Smooth muscle cell (in vitro differentiated cells): ENCODE measurements at regions not wholly inside any gene's neighbourhood (a gene's known extent, or its start where the extent isn't known, plus 50 kb on each side); places are given as distances from the start of the nearest gene placed in this dataset.
"Not testable (repeated sequence)": the region's sequence is repeated elsewhere in the genome, so short reads cannot be mapped to it uniquely, and the experiment has no call there.

ENCODE experiments used
- DNase-seq: peaks from one replicate; lab custom pipeline; 2025; ENCODE audit not compliant: unreplicated experiment; lab: John Stamatoyannopoulos, UW
- H2AFZ ChIP-seq: fragments of 200-600 bp; sonication (generic); 2 replicates; pipeline ENCODE4 v1.6.0; 2016; ENCODE audit warnings: antibody characterized with exemption, low read depth, mild to moderate bottlenecking
- H3F3A ChIP-seq: fragments of 200-600 bp; sonication (generic); 2 replicates; pipeline ENCODE4 v1.6.0; 2017; ENCODE audit warnings: antibody characterized with exemption, low read depth
- H3K27ac ChIP-seq: fragments of 200-600 bp; sonication (generic); 2 replicates; pipeline ENCODE4 v1.5.1; 2016; ENCODE audit warnings: low read depth, mild to moderate bottlenecking
- H3K27me3 ChIP-seq: fragments of 200-600 bp; sonication (generic); 2 replicates; pipeline ENCODE4 v1.6.1; 2016; ENCODE audit warnings: low read depth, mild to moderate bottlenecking
- H3K36me3 ChIP-seq: fragments of 200-600 bp; sonication (generic); 2 replicates; pipeline ENCODE4 v1.5.1; 2016; ENCODE audit warnings: low read depth
- H3K4me1 ChIP-seq: fragments of 200-600 bp; sonication (generic); 2 replicates; pipeline ENCODE4 v1.5.1; 2016; ENCODE audit warnings: low read depth
- H3K4me2 ChIP-seq: fragments of 200-600 bp; sonication (generic); 2 replicates; pipeline ENCODE4 v1.6.0; 2016; ENCODE audit warnings: mild to moderate bottlenecking
- H3K4me3 ChIP-seq: fragments of 200-600 bp; sonication (generic); 2 replicates; pipeline ENCODE4 v1.5.1; 2016; ENCODE audit warnings: mild to moderate bottlenecking
- H3K79me2 ChIP-seq: fragments of 200-600 bp; sonication (generic); 2 replicates; pipeline ENCODE4 v1.6.0; 2016; ENCODE audit warnings: low read depth, mild to moderate bottlenecking
- H3K9ac ChIP-seq: fragments of 200-600 bp; sonication (generic); 2 replicates; pipeline ENCODE4 v1.6.0; 2016; ENCODE audit warnings: low read depth
- H3K9me3 ChIP-seq: fragments of 200-600 bp; sonication (generic); replicated peaks from 2 replicates; pipeline ENCODE4 v1.5.1; 2016; ENCODE audit warnings: low read depth
- H4K20me1 ChIP-seq: fragments of 200-600 bp; sonication (generic); 2 replicates; pipeline ENCODE4 v1.6.0; 2016; ENCODE audit warnings: low read depth
- WGBS: methylation state at CpG from one replicate; pipeline ENCODE4 v1.1.7; 2016; ENCODE audit warnings: low lambda C conversion rate; 5-methylcytosine and 5-hydroxymethylcytosine counted together
- TF ChIP-seq, protein P1 (sequence below): fragments of 200-600 bp; sonication (generic); IDR thresholded peaks from 2 replicates; pipeline ENCODE4 v1.5.1; 2017; ENCODE audit warnings: borderline replicate concordance, mild to moderate bottlenecking, antibody characterized with exemption; ENCODE audit not compliant: insufficient read depth, poor library complexity, severe bottlenecking

DNA sequence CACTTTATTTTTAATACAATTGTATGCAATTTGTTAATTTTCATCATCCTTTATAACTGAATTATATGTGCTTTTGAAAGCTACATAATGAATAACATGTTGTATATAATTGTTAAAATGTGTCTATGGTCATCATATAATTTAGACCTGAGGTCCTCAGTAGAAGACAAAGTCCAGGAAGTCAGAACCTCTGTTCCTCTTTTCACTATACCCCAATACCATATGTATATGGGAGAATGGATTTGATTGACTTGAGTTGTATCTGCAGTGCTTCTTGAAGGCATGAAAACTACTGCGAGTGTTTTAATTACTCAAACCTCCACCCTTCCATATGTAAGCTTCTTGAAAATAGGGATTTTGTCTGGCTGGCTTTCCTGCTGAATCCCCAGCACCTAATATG is 140.7 kb upstream of the NEDD9 start:
- H3K79me2 ChIP-seq, result no peaks in the 10 kb centered on the region
- no peak overlapping the region for H3K9ac ChIP-seq
- H3K4me1 ChIP-seq, result peaks cover 5% of the 10 kb centered on the region
- H3K9me3 ChIP-seq, result no peaks in the 10 kb centered on the region
- H3F3A ChIP-seq, result no peaks in the 10 kb centered on the region
- H3K4me3 ChIP-seq, result no peak overlapping the region
- H3K27ac ChIP-seq, result no peak overlapping the region
- 100% methylated on average over 1 of the region's 1 CpG for WGBS
- no peaks in the 10 kb centered on the region for H3K36me3 ChIP-seq
- TF ChIP-seq, protein P1, sequence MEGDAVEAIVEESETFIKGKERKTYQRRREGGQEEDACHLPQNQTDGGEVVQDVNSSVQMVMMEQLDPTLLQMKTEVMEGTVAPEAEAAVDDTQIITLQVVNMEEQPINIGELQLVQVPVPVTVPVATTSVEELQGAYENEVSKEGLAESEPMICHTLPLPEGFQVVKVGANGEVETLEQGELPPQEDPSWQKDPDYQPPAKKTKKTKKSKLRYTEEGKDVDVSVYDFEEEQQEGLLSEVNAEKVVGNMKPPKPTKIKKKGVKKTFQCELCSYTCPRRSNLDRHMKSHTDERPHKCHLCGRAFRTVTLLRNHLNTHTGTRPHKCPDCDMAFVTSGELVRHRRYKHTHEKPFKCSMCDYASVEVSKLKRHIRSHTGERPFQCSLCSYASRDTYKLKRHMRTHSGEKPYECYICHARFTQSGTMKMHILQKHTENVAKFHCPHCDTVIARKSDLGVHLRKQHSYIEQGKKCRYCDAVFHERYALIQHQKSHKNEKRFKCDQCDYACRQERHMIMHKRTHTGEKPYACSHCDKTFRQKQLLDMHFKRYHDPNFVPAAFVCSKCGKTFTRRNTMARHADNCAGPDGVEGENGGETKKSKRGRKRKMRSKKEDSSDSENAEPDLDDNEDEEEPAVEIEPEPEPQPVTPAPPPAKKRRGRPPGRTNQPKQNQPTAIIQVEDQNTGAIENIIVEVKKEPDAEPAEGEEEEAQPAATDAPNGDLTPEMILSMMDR, result no peak
- H3K4me2 ChIP-seq, result no peak overlapping the region
- no peaks in the 10 kb centered on the region for H3K27me3 ChIP-seq
- no peak for DNase-seq
- H4K20me1 ChIP-seq, result no peaks in the 10 kb centered on the region
- H2AFZ ChIP-seq, result no peak overlapping the region

GRCh38 chr6:11372186-11372790 is 139.8 kb upstream of the NEDD9 start:
- peaks cover 13% of the 10 kb centered on the region for H3K4me1 ChIP-seq
- H3K4me3 ChIP-seq, DNase-seq, H3K4me2 ChIP-seq, H3K27me3 ChIP-seq, H3K27ac ChIP-seq, H3K79me2 ChIP-seq, H4K20me1 ChIP-seq, H3F3A ChIP-seq, H3K36me3 ChIP-seq, H2AFZ ChIP-seq, H3K9ac ChIP-seq, H3K9me3 ChIP-seq: not testable (repeated sequence)

- no peaks in the 10 kb centered on the region for H4K20me1 ChIP-seq
- no peaks in the 10 kb centered on the region for H3K36me3 ChIP-seq
- no peak overlapping the region for H3K4me2 ChIP-seq
- peaks cover 23% of the 10 kb centered on the region for H3K4me1 ChIP-seq
- TF ChIP-seq, protein P1, result no peak
- WGBS, result 88% methylated on average over 24 of the region's 24 CpGs
- H3F3A ChIP-seq, result peaks cover 4% of the 10 kb centered on the region
- no peak overlapping the region for H3K9ac ChIP-seq
- DNase-seq, result no peak
- no peak overlapping the region for H3K27ac ChIP-seq
- no peak overlapping the region for H3K4me3 ChIP-seq
- no peaks in the 10 kb centered on the region for H3K27me3 ChIP-seq
- no peaks in the 10 kb centered on the region for H3K9me3 ChIP-seq
- no peak overlapping the region for H2AFZ ChIP-seq
- no peaks in the 10 kb centered on the region for H3K79me2 ChIP-seq
These were observed 137.9 kb upstream of the NEDD9 start for GRCh38 chr6:11370191-11371018.

DNA sequence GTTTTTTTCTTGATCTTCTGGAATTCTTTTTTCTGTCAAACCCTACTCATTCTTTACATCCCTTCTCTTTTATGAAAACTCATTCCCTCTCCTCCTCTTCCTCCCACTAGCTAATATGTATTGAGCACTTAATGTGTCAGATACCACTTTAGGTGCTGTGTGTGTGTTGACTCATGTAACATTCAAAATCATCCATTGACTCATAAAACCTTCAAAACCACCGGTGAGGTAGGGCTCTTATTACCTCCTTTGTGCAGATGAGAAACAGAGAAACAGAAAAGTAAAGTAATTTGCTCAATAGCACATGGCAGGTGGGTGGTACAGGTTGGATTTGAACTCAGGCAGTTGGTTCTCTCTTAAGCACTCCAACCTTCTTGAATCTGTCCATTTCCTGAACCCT is 136.3 kb upstream of the NEDD9 start:
- Histone ChIP-seq H3K9ac (peak overlapping the region; percentile 47), H3K79me2 (no peaks in the 10 kb centered on the region), H3K4me1 (peaks cover 28% of the 10 kb centered on the region), H4K20me1 (no peaks in the 10 kb centered on the region), H2AFZ (peak overlapping the region; percentile 30), H3K4me2 (no peak overlapping the region), H3K9me3 (no peaks in the 10 kb centered on the region), H3K4me3 (no peak overlapping the region), H3K27me3 (no peaks in the 10 kb centered on the region), H3K36me3 (no peaks in the 10 kb centered on the region), H3F3A (peaks cover 4% of the 10 kb centered on the region), H3K27ac (peak overlapping the region; percentile 36)
- WGBS, result 46% methylated on average over 1 of the region's 1 CpG
- no peak for DNase-seq
- TF ChIP-seq, protein P1, result no peak
